Glutamatergic neuron (in vitro differentiated cells): ENCODE measurements at regions not wholly inside any gene's neighbourhood (a gene's known extent, or its start where the extent isn't known, plus 50 kb on each side); places are given as distances from the start of the nearest gene placed in this dataset.

Experiments
- DNase-seq: peaks from one replicate; pipeline ENCODE4 v3.0.0; 2022
- H3K27ac Mint-ChIP-seq: one replicate; pipeline ENCODE4 v1.8.0; 2020; ENCODE audit warnings: mild to moderate bottlenecking, mixed read lengths, inconsistent platforms; ENCODE audit not compliant: unreplicated experiment
- H3K27me3 Mint-ChIP-seq: one replicate; pipeline ENCODE4 v1.8.0; 2020; ENCODE audit warnings: mild to moderate bottlenecking, moderate library complexity, mixed read lengths, inconsistent platforms; ENCODE audit not compliant: unreplicated experiment
- H3K36me3 Mint-ChIP-seq: one replicate; pipeline ENCODE4 v1.8.0; 2020; ENCODE audit warnings: mild to moderate bottlenecking, mixed read lengths, inconsistent platforms; ENCODE audit not compliant: unreplicated experiment
- H3K4me1 Mint-ChIP-seq: one replicate; pipeline ENCODE4 v1.8.0; 2020; ENCODE audit warnings: mild to moderate bottlenecking, low read depth, mixed read lengths, inconsistent platforms; ENCODE audit not compliant: unreplicated experiment
- H3K4me3 Mint-ChIP-seq: one replicate; pipeline ENCODE4 v1.8.0; 2020; ENCODE audit warnings: mild to moderate bottlenecking, mixed read lengths, inconsistent platforms; ENCODE audit not compliant: unreplicated experiment
- H3K9me3 Mint-ChIP-seq: one replicate; pipeline ENCODE4 v1.8.0; 2020; ENCODE audit warnings: mild to moderate bottlenecking, moderate library complexity, mixed read lengths, inconsistent platforms; ENCODE audit not compliant: unreplicated experiment
- CTCF ChIP-seq: fragments of 200-600 bp; sonication (generic); IDR thresholded peaks from one replicate; pipeline ENCODE4 v1.5.0; 2021; ENCODE audit not compliant: partially characterized antibody, unreplicated experiment

- TF ChIP-seq CTCF: no peak
- DNase-seq: no peak
- Mint-ChIP-seq H3K4me3 (no peak overlapping the region), H3K27me3 (no peaks in the 10 kb centered on the region), H3K36me3 (no peaks in the 10 kb centered on the region), H3K27ac (no peak overlapping the region), H3K9me3 (no peaks in the 10 kb centered on the region), H3K4me1 (no peaks in the 10 kb centered on the region)
Measured at GRCh38 chr17:13288248-13288647, 270.4 kb upstream of the ELAC2 start.

- H3K9me3 Mint-ChIP-seq: no peaks in the 10 kb centered on the region
- H3K27ac Mint-ChIP-seq: no peak overlapping the region
- no peak overlapping the region for H3K4me3 Mint-ChIP-seq
- H3K27me3 Mint-ChIP-seq: no peaks in the 10 kb centered on the region
- H3K4me1 Mint-ChIP-seq: no peaks in the 10 kb centered on the region
- DNase-seq: no peak
- no peak for TF ChIP-seq CTCF
- H3K36me3 Mint-ChIP-seq: no peaks in the 10 kb centered on the region
Measured at GRCh38 chr17:13287226-13287625, 269.4 kb upstream of the ELAC2 start.

- Mint-ChIP-seq H3K36me3 (no peaks in the 10 kb centered on the region), H3K4me3 (no peak overlapping the region), H3K9me3 (no peaks in the 10 kb centered on the region), H3K27me3 (no peaks in the 10 kb centered on the region), H3K27ac (no peak overlapping the region), H3K4me1 (no peaks in the 10 kb centered on the region)
- no peak for DNase-seq
- TF ChIP-seq CTCF: no peak
Measured at GRCh38 chr17:13283606-13284005, 265.8 kb upstream of the ELAC2 start.

- TF ChIP-seq CTCF: no peak
- H3K27ac Mint-ChIP-seq: no peak overlapping the region
- H3K4me1 Mint-ChIP-seq: no peaks in the 10 kb centered on the region
- DNase-seq: no peak
- H3K9me3 Mint-ChIP-seq: no peaks in the 10 kb centered on the region
- no peak overlapping the region for H3K4me3 Mint-ChIP-seq
- no peaks in the 10 kb centered on the region for H3K36me3 Mint-ChIP-seq
- peaks cover 2% of the 10 kb centered on the region for H3K27me3 Mint-ChIP-seq
Measured at GRCh38 chr17:13281626-13282025, 263.8 kb upstream of the ELAC2 start.

- H3K27me3 Mint-ChIP-seq: peaks cover 2% of the 10 kb centered on the region
- H3K9me3 Mint-ChIP-seq: no peaks in the 10 kb centered on the region
- no peak overlapping the region for H3K4me3 Mint-ChIP-seq
- H3K27ac Mint-ChIP-seq: no peak overlapping the region
- no peaks in the 10 kb centered on the region for H3K4me1 Mint-ChIP-seq
- TF ChIP-seq CTCF: no peak
- no peaks in the 10 kb centered on the region for H3K36me3 Mint-ChIP-seq
- no peak for DNase-seq
Measured at GRCh38 chr17:13273806-13274205, 256.0 kb upstream of the ELAC2 start.
